ENCODE measurements at regions not wholly inside any gene's neighbourhood (a gene's known extent, or its start where the extent isn't known, plus 50 kb on each side); places are given as distances from the start of the nearest gene placed in this dataset.

GRCh38 chr10:6780008-6780677 is 200.1 kb upstream of the PRKCQ start:
- peaks cover 2% of the 10 kb centered on the region for H3K9me3 ChIP-seq (ENCODE audit: control insufficient read depth, low read length)
- DNase-seq (no peak), ATAC-seq (ENCODE audit: low FRiP score) (no peak)
- H3K4me3 ChIP-seq (ENCODE audit: low read length in 2 of 2), result no peak overlapping the region
- no peak overlapping the region for H3K27ac ChIP-seq (ENCODE audit: low read depth in 1 of 2, low read length in 2 of 2)
- no peaks in the 10 kb centered on the region for H3K4me1 ChIP-seq (ENCODE audit: control insufficient read depth in 1 of 2, insufficient read depth in 2 of 2, low read length in 2 of 2)
- no peaks in the 10 kb centered on the region for H3K36me3 ChIP-seq (ENCODE audit: control insufficient read depth in 1 of 2, insufficient read depth in 2 of 2, low read length in 1 of 2)
- intact Hi-C loops (cut with DNase I), result no loop called here
- WGBS, 2 donors, result 86 to 88% methylated on average over 5 of the region's 5 CpGs
- H3K27me3 ChIP-seq (ENCODE audit: control insufficient read depth in 1 of 2, insufficient read depth in 2 of 2, low read length in 1 of 2), result peaks cover 0 to 2% of the 10 kb centered on the region in 2 donors

GRCh38 chr10:6778992-6779701 is 199.1 kb upstream of the PRKCQ start:
- ATAC-seq (ENCODE audit: low FRiP score), result no peak
- intact Hi-C loops (cut with DNase I), result no loop called here
- Histone ChIP-seq H3K27me3 (ENCODE audit: control insufficient read depth in 1 of 2, insufficient read depth in 2 of 2, low read length in 1 of 2) (peaks cover 0 to 2% of the 10 kb centered on the region in 2 donors), H3K36me3 (ENCODE audit: control insufficient read depth in 1 of 2, insufficient read depth in 2 of 2, low read length in 1 of 2) (no peaks in the 10 kb centered on the region), H3K4me3 (ENCODE audit: low read length in 2 of 2) (no peak overlapping the region), H3K27ac (ENCODE audit: low read depth in 1 of 2, low read length in 2 of 2) (no peak overlapping the region), H3K9me3 (ENCODE audit: control insufficient read depth, low read length) (peaks cover 2% of the 10 kb centered on the region), H3K4me1 (ENCODE audit: control insufficient read depth in 1 of 2, insufficient read depth in 2 of 2, low read length in 2 of 2) (no peaks in the 10 kb centered on the region)
- DNase-seq, result no peak
- WGBS, 2 donors, result 33 to 41% methylated on average over 4 of the region's 4 CpGs

GRCh38 chr10:6776170-6776569 is 196.1 kb upstream of the PRKCQ start:
- H3K27me3 ChIP-seq (ENCODE audit: control insufficient read depth in 1 of 2, insufficient read depth in 2 of 2, low read length in 1 of 2), result peaks cover 0 to 2% of the 10 kb centered on the region in 2 donors
- H3K4me1 ChIP-seq (ENCODE audit: control insufficient read depth in 1 of 2, insufficient read depth in 2 of 2, low read length in 2 of 2), result no peaks in the 10 kb centered on the region
- DNase-seq (no peak), ATAC-seq (ENCODE audit: low FRiP score) (no peak)
- no peaks in the 10 kb centered on the region for H3K9me3 ChIP-seq (ENCODE audit: control insufficient read depth, low read length)
- intact Hi-C loops (cut with DNase I), result no loop called here
- H3K36me3 ChIP-seq (ENCODE audit: control insufficient read depth in 1 of 2, insufficient read depth in 2 of 2, low read length in 1 of 2), result no peaks in the 10 kb centered on the region
- WGBS, 2 donors, result 54 to 64% methylated on average over 5 of the region's 5 CpGs
- H3K4me3 ChIP-seq (ENCODE audit: low read length in 2 of 2), result no peak overlapping the region
- H3K27ac ChIP-seq (ENCODE audit: low read depth in 1 of 2, low read length in 2 of 2), result no peak overlapping the region

GRCh38 chr10:6774406-6774805 is 194.3 kb upstream of the PRKCQ start:
- Histone ChIP-seq H3K4me3 (ENCODE audit: low read length in 2 of 2) (no peak overlapping the region), H3K4me1 (ENCODE audit: control insufficient read depth in 1 of 2, insufficient read depth in 2 of 2, low read length in 2 of 2) (no peaks in the 10 kb centered on the region), H3K27me3 (ENCODE audit: control insufficient read depth in 1 of 2, insufficient read depth in 2 of 2, low read length in 1 of 2) (peaks cover 0 to 2% of the 10 kb centered on the region in 2 donors), H3K36me3 (ENCODE audit: control insufficient read depth in 1 of 2, insufficient read depth in 2 of 2, low read length in 1 of 2) (no peaks in the 10 kb centered on the region), H3K9me3 (ENCODE audit: control insufficient read depth, low read length) (peaks cover 3% of the 10 kb centered on the region), H3K27ac (ENCODE audit: low read depth in 1 of 2, low read length in 2 of 2) (no peak overlapping the region)
- intact Hi-C loops (cut with DNase I), result no loop called here
- DNase-seq (no peak), ATAC-seq (ENCODE audit: low FRiP score) (no peak)
- WGBS, 2 donors, result 59 to 61% methylated on average over 3 of the region's 3 CpGs

GRCh38 chr10:6771331-6771730 is 191.3 kb upstream of the PRKCQ start:
- DNase-seq (no peak), ATAC-seq (ENCODE audit: low FRiP score) (no peak)
- Histone ChIP-seq H3K27ac (ENCODE audit: low read depth in 1 of 2, low read length in 2 of 2) (no peak overlapping the region), H3K36me3 (ENCODE audit: control insufficient read depth in 1 of 2, insufficient read depth in 2 of 2, low read length in 1 of 2) (no peaks in the 10 kb centered on the region), H3K4me3 (ENCODE audit: low read length in 2 of 2) (no peak overlapping the region), H3K27me3 (ENCODE audit: control insufficient read depth in 1 of 2, insufficient read depth in 2 of 2, low read length in 1 of 2) (no peaks in the 10 kb centered on the region), H3K9me3 (ENCODE audit: control insufficient read depth, low read length) (peaks cover 3% of the 10 kb centered on the region), H3K4me1 (ENCODE audit: control insufficient read depth in 1 of 2, insufficient read depth in 2 of 2, low read length in 2 of 2) (no peaks in the 10 kb centered on the region)
- intact Hi-C loops (cut with DNase I), result no loop called here
- WGBS, 2 donors, result 46 to 53% methylated on average over 3 of the region's 3 CpGs

- intact Hi-C loops (cut with DNase I), result no loop called here
- Histone ChIP-seq H3K4me3 (ENCODE audit: low read length in 2 of 2) (no peak overlapping the region), H3K9me3 (ENCODE audit: control insufficient read depth, low read length) (peaks cover 3% of the 10 kb centered on the region), H3K27me3 (ENCODE audit: control insufficient read depth in 1 of 2, insufficient read depth in 2 of 2, low read length in 1 of 2) (no peaks in the 10 kb centered on the region), H3K4me1 (ENCODE audit: control insufficient read depth in 1 of 2, insufficient read depth in 2 of 2, low read length in 2 of 2) (no peaks in the 10 kb centered on the region), H3K27ac (ENCODE audit: low read depth in 1 of 2, low read length in 2 of 2) (no peak overlapping the region), H3K36me3 (ENCODE audit: control insufficient read depth in 1 of 2, insufficient read depth in 2 of 2, low read length in 1 of 2) (no peaks in the 10 kb centered on the region)
- DNase-seq (no peak), ATAC-seq (ENCODE audit: low FRiP score) (no peak)
- WGBS, 2 donors, result 56 to 66% methylated on average over 6 of the region's 6 CpGs
Measured at GRCh38 chr10:6770846-6771245, 190.8 kb upstream of the PRKCQ start.

DNA sequence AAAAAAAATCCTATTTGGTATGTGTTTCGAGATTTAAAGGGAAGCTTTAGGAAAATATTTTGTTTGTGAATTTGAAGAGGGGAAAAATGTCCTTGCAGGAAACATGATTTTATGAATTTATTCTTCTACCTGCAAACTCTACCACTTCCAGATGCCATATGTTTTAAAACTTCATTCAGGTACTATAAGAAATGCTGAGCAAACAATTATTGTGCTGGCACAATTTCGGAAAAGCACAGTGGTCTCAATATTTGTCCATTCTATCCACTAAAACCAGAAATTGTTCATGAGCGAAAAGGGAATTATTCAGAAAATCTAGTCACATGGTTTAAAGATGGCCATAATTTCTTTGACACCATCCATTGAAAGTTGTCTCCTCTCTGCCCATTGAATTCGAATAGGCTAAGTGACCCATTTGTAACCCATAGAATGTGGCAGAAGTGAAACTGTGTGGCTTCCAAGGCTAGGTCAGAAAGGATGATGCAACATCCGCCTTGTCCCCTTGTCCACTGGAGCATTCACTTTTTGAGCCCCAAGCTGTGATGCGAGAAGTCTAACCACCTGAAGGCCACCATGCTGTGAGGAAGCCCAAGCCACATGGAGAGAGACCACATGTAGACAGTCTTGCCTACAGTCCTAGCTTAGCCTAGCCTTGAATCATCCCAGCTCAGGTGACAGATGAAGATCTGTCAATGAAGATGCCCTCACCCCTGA is 189.8 kb upstream of the PRKCQ start:
- DNase-seq (no peak), ATAC-seq (ENCODE audit: low FRiP score) (no peak)
- H3K27ac ChIP-seq (ENCODE audit: low read depth in 1 of 2, low read length in 2 of 2), result no peak overlapping the region
- WGBS, 2 donors, result 87 to 90% methylated on average over 6 of the region's 6 CpGs
- H3K27me3 ChIP-seq (ENCODE audit: control insufficient read depth in 1 of 2, insufficient read depth in 2 of 2, low read length in 1 of 2), result no peaks in the 10 kb centered on the region
- no peaks in the 10 kb centered on the region for H3K36me3 ChIP-seq (ENCODE audit: control insufficient read depth in 1 of 2, insufficient read depth in 2 of 2, low read length in 1 of 2)
- intact Hi-C loops (cut with DNase I), result no loop called here
- H3K4me1 ChIP-seq (ENCODE audit: control insufficient read depth in 1 of 2, insufficient read depth in 2 of 2, low read length in 2 of 2), result no peaks in the 10 kb centered on the region
- H3K4me3 ChIP-seq (ENCODE audit: low read length in 2 of 2), result no peak overlapping the region
- peaks cover 3% of the 10 kb centered on the region for H3K9me3 ChIP-seq (ENCODE audit: control insufficient read depth, low read length)

GRCh38 chr10:6766131-6766801 is 186.2 kb upstream of the PRKCQ start:
- no peak for ATAC-seq (ENCODE audit: low FRiP score)
- Histone ChIP-seq H3K4me1 (ENCODE audit: control insufficient read depth in 1 of 2, insufficient read depth in 2 of 2, low read length in 2 of 2) (no peaks in the 10 kb centered on the region), H3K27me3 (ENCODE audit: control insufficient read depth in 1 of 2, insufficient read depth in 2 of 2, low read length in 1 of 2) (no peaks in the 10 kb centered on the region), H3K36me3 (ENCODE audit: control insufficient read depth in 1 of 2, insufficient read depth in 2 of 2, low read length in 1 of 2) (no peaks in the 10 kb centered on the region), H3K9me3 (ENCODE audit: control insufficient read depth, low read length) (peaks cover 3% of the 10 kb centered on the region), H3K27ac (ENCODE audit: low read depth in 1 of 2, low read length in 2 of 2) (no peak overlapping the region), H3K4me3 (ENCODE audit: low read length in 2 of 2) (no peak overlapping the region)
- intact Hi-C loops (cut with DNase I), result no loop called here
- 61 to 65% methylated on average over 11 of the region's 11 CpGs for WGBS, 2 donors
- DNase-seq, result no peak
